Large intestine (tissue), 3 donors: ENCODE measurements at regions not wholly inside any gene's neighbourhood (a gene's known extent, or its start where the extent isn't known, plus 50 kb on each side); places are given as distances from the start of the nearest gene placed in this dataset.
"Not testable (repeated sequence)": the region's sequence is repeated elsewhere in the genome, so short reads cannot be mapped to it uniquely, and the experiment has no call there.

Experiments
- DNase-seq, 2 donors: peaks; one replicate each; pipeline versions ENCODE4 v3.0.0 to v3.0.0-alpha.2; 2013
- H3K27ac ChIP-seq: one replicate; pipeline ENCODE4 v1.5.1; 2013; ENCODE audit warnings: low read length
- H3K27me3 ChIP-seq: 2 replicates; pipeline ENCODE4 v1.6.1; 2013; ENCODE audit warnings: low read length; ENCODE audit not compliant: control insufficient read depth, insufficient read depth
- H3K36me3 ChIP-seq: 2 replicates; pipeline ENCODE4 v1.6.1; 2013; ENCODE audit warnings: low read length; ENCODE audit not compliant: control insufficient read depth, insufficient read depth
- H3K4me1 ChIP-seq: one replicate; pipeline ENCODE4 v1.6.1; 2013; ENCODE audit warnings: low read length; ENCODE audit not compliant: control insufficient read depth, insufficient read depth
- H3K4me3 ChIP-seq: one replicate; pipeline ENCODE4 v1.5.1; 2013; ENCODE audit warnings: low read length
- H3K9me3 ChIP-seq: one replicate; pipeline ENCODE4 v1.6.1; 2013; ENCODE audit warnings: mild to moderate bottlenecking, low read depth, low read length, moderate library complexity; ENCODE audit not compliant: control insufficient read depth
- WGBS: methylation state at CpG from one replicate; pipeline ENCODE4 v1.1.5; 2013; ENCODE audit warnings: low lambda C conversion rate; ENCODE audit not compliant: insufficient coverage; 5-methylcytosine and 5-hydroxymethylcytosine counted together

DNA sequence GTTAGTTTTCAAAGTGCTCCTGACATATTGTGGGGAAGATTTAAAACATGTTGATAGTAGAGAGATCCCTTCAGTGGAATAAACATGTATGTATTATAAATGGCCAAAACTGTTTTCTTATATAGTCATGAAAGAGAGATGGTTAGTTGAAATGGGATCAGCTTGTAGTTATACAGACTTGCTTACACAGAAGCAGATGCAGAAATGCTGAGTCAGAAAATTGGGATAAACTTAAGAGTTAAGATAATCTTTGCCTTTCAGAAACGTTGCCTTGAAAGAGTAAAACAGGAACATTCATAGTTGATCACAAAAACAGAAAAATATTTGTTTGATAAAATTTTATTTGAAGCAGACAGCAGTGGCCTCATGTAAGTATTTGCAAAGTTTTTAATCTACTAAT is 433.2 kb upstream of the BCHE start:
- Histone ChIP-seq H3K27me3 (no peaks in the 10 kb centered on the region), H3K4me1 (no peaks in the 10 kb centered on the region), H3K4me3 (no peak overlapping the region), H3K27ac (no peak overlapping the region), H3K9me3 (no peaks in the 10 kb centered on the region), H3K36me3 (no peaks in the 10 kb centered on the region)
- no peak for DNase-seq
- WGBS: 0% methylated on average over 1 of the region's 1 CpG

- no peaks in the 10 kb centered on the region for H3K27me3 ChIP-seq
- no peaks in the 10 kb centered on the region for H3K36me3 ChIP-seq
- H3K4me3 ChIP-seq: no peak overlapping the region
- WGBS: no CpG with 5 or more reads among the region's 4 CpGs
- H3K4me1 ChIP-seq: no peaks in the 10 kb centered on the region
- H3K27ac ChIP-seq: no peak overlapping the region
- H3K9me3 ChIP-seq: no peaks in the 10 kb centered on the region
- DNase-seq: no peak
Observed at GRCh38 chr3:166265153-166265552, 427.9 kb upstream of the BCHE start.

- no peak for DNase-seq
- Histone ChIP-seq H3K27ac (no peak overlapping the region), H3K9me3 (no peaks in the 10 kb centered on the region), H3K27me3 (no peaks in the 10 kb centered on the region), H3K36me3 (no peaks in the 10 kb centered on the region), H3K4me1 (no peaks in the 10 kb centered on the region), H3K4me3 (no peak overlapping the region)
- WGBS: no CpG with 5 or more reads among the region's 2 CpGs
Observed at GRCh38 chr3:166263460-166263859, 426.2 kb upstream of the BCHE start.

GRCh38 chr3:166258293-166258850 is 421.1 kb upstream of the BCHE start:
- H3K27me3 ChIP-seq, H3K4me1 ChIP-seq, DNase-seq, H3K4me3 ChIP-seq, H3K36me3 ChIP-seq, H3K9me3 ChIP-seq, H3K27ac ChIP-seq: not testable (repeated sequence)
- WGBS: no CpG with 5 or more reads among the region's 41 CpGs

GRCh38 chr3:166257715-166258114 is 420.5 kb upstream of the BCHE start:
- no peak for DNase-seq
- no peak overlapping the region for H3K4me3 ChIP-seq
- WGBS: no CpG with 5 or more reads among the region's 16 CpGs
- no peaks in the 10 kb centered on the region for H3K36me3 ChIP-seq
- no peaks in the 10 kb centered on the region for H3K27me3 ChIP-seq
- H3K4me1 ChIP-seq: no peaks in the 10 kb centered on the region
- no peaks in the 10 kb centered on the region for H3K9me3 ChIP-seq
- H3K27ac ChIP-seq: no peak overlapping the region

GRCh38 chr3:166248784-166249183 is 411.6 kb upstream of the BCHE start:
- H3K36me3 ChIP-seq: no peaks in the 10 kb centered on the region
- H3K9me3 ChIP-seq: no peaks in the 10 kb centered on the region
- H3K4me1 ChIP-seq: no peaks in the 10 kb centered on the region
- WGBS: no CpG with 5 or more reads among the region's 3 CpGs
- no peak for DNase-seq
- no peak overlapping the region for H3K27ac ChIP-seq
- no peak overlapping the region for H3K4me3 ChIP-seq
- no peaks in the 10 kb centered on the region for H3K27me3 ChIP-seq

GRCh38 chr3:166243511-166243910 is 406.3 kb upstream of the BCHE start:
- Histone ChIP-seq H3K4me1 (no peaks in the 10 kb centered on the region), H3K27me3 (no peaks in the 10 kb centered on the region), H3K9me3 (no peaks in the 10 kb centered on the region), H3K4me3 (no peak overlapping the region), H3K36me3 (no peaks in the 10 kb centered on the region), H3K27ac (no peak overlapping the region)
- DNase-seq: no peak

DNA sequence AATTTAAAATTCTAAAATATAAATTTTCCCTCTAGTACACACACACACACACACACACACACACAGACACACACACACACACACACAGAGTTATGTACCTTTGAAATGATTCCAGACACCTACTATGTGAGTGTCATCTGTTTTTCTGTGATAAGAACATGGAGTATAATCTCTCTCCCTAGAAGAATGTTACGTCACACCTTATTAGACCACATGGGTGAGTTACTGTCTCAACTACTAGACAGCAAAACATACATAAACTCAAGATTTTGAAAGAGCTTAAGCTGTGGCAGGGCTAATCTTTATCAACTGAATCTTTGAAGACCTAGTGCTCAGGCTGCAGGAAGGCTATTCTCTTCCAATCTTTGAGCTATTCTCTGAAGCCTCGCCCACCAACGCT is 385.9 kb upstream of the BCHE start:
- H3K27ac ChIP-seq: no peak overlapping the region
- no peaks in the 10 kb centered on the region for H3K27me3 ChIP-seq
- no peak overlapping the region for H3K4me3 ChIP-seq
- H3K36me3 ChIP-seq: no peaks in the 10 kb centered on the region
- no CpG with 5 or more reads among the region's 3 CpGs for WGBS
- DNase-seq: peak in 1 of 2 donors; percentile 4
- no peaks in the 10 kb centered on the region for H3K4me1 ChIP-seq
- no peaks in the 10 kb centered on the region for H3K9me3 ChIP-seq

DNA sequence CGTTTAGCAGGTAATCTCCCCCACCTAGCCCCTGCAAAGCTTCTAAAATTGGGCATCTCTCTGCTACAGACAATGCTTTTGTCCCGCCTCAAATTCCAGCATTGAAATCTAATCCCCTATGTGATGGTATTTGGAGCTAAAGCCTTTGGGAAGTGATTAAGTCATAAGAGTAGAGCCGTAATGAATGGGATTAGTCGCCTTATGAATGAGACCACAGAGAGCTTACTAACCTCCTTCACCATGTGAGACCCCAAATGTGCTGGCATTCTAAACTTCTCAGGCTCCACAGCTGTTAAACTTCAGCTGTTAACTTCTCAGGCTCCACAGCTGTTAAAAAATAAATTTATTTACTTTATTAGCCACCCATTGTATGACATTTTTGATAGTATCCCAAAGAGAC is 374.2 kb upstream of the BCHE start:
- Histone ChIP-seq H3K4me1 (no peaks in the 10 kb centered on the region), H3K36me3 (no peaks in the 10 kb centered on the region), H3K27me3 (no peaks in the 10 kb centered on the region), H3K27ac (no peak overlapping the region), H3K9me3 (no peaks in the 10 kb centered on the region), H3K4me3 (no peak overlapping the region)
- no peak for DNase-seq
- no CpG with 5 or more reads among the region's 4 CpGs for WGBS

- Histone ChIP-seq H3K27me3 (no peaks in the 10 kb centered on the region), H3K36me3 (no peaks in the 10 kb centered on the region), H3K4me1 (no peaks in the 10 kb centered on the region), H3K27ac (no peak overlapping the region), H3K9me3 (no peaks in the 10 kb centered on the region), H3K4me3 (no peak overlapping the region)
- no peak for DNase-seq
- WGBS: no CpG with 5 or more reads among the region's 1 CpG
Observed at GRCh38 chr3:166209701-166210100, 372.5 kb upstream of the BCHE start.

DNA sequence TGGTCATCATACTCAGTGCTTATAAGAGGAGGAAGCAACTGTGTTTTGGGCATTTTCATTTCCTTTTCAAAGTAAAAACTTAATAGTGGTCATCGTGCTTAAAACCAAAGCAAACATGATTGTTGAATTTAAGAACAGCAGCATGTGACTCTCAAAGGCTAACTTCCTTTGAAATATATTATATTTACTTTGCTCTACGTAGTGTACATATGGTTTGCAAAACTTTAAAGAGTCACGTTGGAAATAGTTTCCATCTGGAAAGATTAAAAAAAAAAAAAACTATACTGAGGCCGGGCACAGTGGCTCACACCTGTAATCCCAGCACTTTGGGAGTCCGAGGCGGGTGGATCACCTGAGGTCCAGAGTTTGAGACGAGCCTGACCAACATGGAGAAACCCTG is 367.9 kb upstream of the BCHE start:
- H3K4me1 ChIP-seq: no peaks in the 10 kb centered on the region
- no peak overlapping the region for H3K27ac ChIP-seq
- H3K4me3 ChIP-seq: no peak overlapping the region
- H3K36me3 ChIP-seq: no peaks in the 10 kb centered on the region
- 10% methylated on average over 2 of the region's 7 CpGs for WGBS
- no peak for DNase-seq
- H3K27me3 ChIP-seq: no peaks in the 10 kb centered on the region
- H3K9me3 ChIP-seq: no peaks in the 10 kb centered on the region
